ENCODE measurements at regions not wholly inside any gene's neighbourhood (a gene's known extent, or its start where the extent isn't known, plus 50 kb on each side); places are given as distances from the start of the nearest gene placed in this dataset.

DNA sequence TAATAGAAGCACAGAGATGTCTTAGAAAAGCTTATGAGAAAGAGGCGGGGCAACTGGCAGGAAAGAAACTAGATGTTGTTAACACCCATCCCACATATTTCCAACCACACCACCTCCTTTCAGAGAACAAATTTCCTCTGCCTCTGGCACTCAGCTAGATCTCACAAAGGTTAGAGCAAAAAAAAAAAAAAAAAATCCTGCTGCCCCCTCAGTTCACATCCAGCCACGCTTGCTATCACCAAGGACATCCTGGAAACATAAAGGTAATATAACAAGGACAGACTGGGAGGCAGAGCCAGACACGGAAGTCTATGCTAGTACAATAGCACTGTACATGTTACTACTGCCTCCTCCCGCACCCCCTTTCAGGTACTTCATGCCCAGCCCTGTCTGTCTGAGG, 238.0 kb upstream of the PTGER4 start:
- TF ChIP-seq CTCF (IDR thresholded peaks at IDR 0.05) (no peak), POLR2A (IDR thresholded peaks at IDR 0.05) (no peak)
